OCI-LY1 (cell line): ENCODE measurements at regions not wholly inside any gene's neighbourhood (a gene's known extent, or its start where the extent isn't known, plus 50 kb on each side); places are given as distances from the start of the nearest gene placed in this dataset.

ENCODE experiments used
- H2AFZ ChIP-seq: fragments of 200-600 bp; sonication (generic), shearing (Covaris generic); 2 replicates; pipeline ENCODE4 v1.6.0; 2014; ENCODE audit warnings: antibody characterized with exemption, mild to moderate bottlenecking, low read length
- H3F3A ChIP-seq: fragments of 200-600 bp; sonication (generic), shearing (Covaris generic); 2 replicates; pipeline ENCODE4 v1.6.0; 2014; ENCODE audit warnings: mild to moderate bottlenecking, antibody characterized with exemption, low read length, moderate library complexity; ENCODE audit not compliant: insufficient read depth
- H3K27ac ChIP-seq: fragments of 200-600 bp; sonication (generic); 2 replicates; pipeline ENCODE4 v1.5.1; 2014; ENCODE audit warnings: low read length, mixed run types, mild to moderate bottlenecking, low read depth; ENCODE audit not compliant: poor library complexity, severe bottlenecking
- H3K27me3 ChIP-seq: fragments of 200-600 bp; sonication (generic); 2 replicates; pipeline ENCODE4 v1.6.0; 2014; ENCODE audit warnings: antibody characterized with exemption, mild to moderate bottlenecking, low read length, moderate library complexity; ENCODE audit not compliant: insufficient read depth
- H3K36me3 ChIP-seq: fragments of 200-600 bp; sonication (generic); 2 replicates; pipeline ENCODE4 v1.6.1; 2014; ENCODE audit warnings: mild to moderate bottlenecking, antibody characterized with exemption, low read length, moderate library complexity, mixed read lengths; ENCODE audit not compliant: insufficient read depth
- H3K4me1 ChIP-seq: fragments of 200-600 bp; sonication (generic); 2 replicates; pipeline ENCODE4 v1.5.1; 2014; ENCODE audit warnings: mild to moderate bottlenecking, low read length, moderate library complexity; ENCODE audit not compliant: insufficient read depth, severe bottlenecking
- H3K4me2 ChIP-seq: fragments of 200-600 bp; sonication (generic), shearing (Covaris generic); 2 replicates; pipeline ENCODE4 v1.6.1; 2014; ENCODE audit warnings: low read length
- H3K4me3 ChIP-seq: fragments of 200-600 bp; sonication (generic); 2 replicates; pipeline ENCODE4 v1.5.1; 2014; ENCODE audit warnings: low read length, low read depth, mild to moderate bottlenecking, mixed read lengths; ENCODE audit not compliant: poor library complexity, severe bottlenecking
- H3K79me2 ChIP-seq: fragments of 200-600 bp; shearing (Covaris generic); 2 replicates; pipeline ENCODE4 v1.6.1; 2016; ENCODE audit warnings: mixed run types, low read length, mixed read lengths; ENCODE audit not compliant: insufficient read depth
- H3K9ac ChIP-seq: fragments of 200-600 bp; sonication (generic), shearing (Covaris generic); 2 replicates; pipeline ENCODE4 v1.6.1; 2014; ENCODE audit warnings: mild to moderate bottlenecking, low read length, mixed read lengths
- H3K9me2 ChIP-seq: fragments of 200-600 bp; sonication (generic), shearing (Covaris generic); 2 replicates; pipeline ENCODE4 v1.6.1; 2014; ENCODE audit warnings: low read depth, mild to moderate bottlenecking, low read length, mixed read lengths
- H3K9me3 ChIP-seq: fragments of 200-600 bp; shearing (Covaris generic); 2 replicates; pipeline ENCODE4 v1.6.1; 2014; ENCODE audit warnings: low read length, mixed read lengths
- H4K20me1 ChIP-seq: fragments of 200-600 bp; sonication (generic), shearing (Covaris generic); 2 replicates; pipeline ENCODE4 v1.6.0; 2016; ENCODE audit warnings: mild to moderate bottlenecking, low read length; ENCODE audit not compliant: insufficient read depth
- CTCF ChIP-seq: fragments of 200-600 bp; sonication (generic), shearing (Covaris generic); IDR thresholded peaks from 2 replicates; pipeline ENCODE4 v1.5.1; 2017; ENCODE audit warnings: mild to moderate bottlenecking, antibody characterized with exemption, low read length, moderate library complexity, mixed read lengths
- EZH2 ChIP-seq: fragments of 200-600 bp; sonication (generic), shearing (Covaris generic); IDR thresholded peaks from 2 replicates; pipeline ENCODE4 v1.8.0; 2017; ENCODE audit warnings: borderline replicate concordance, mixed run types, mild to moderate bottlenecking, antibody characterized with exemption, low read length, moderate library complexity, mixed read lengths

GRCh38 chr16:66265048-66265415 lies 101.5 kb upstream of the CDH5 start:
- TF ChIP-seq CTCF (no peak), EZH2 (no peak)
- Histone ChIP-seq H4K20me1 (no peaks in the 10 kb centered on the region), H3K9me2 (no peaks in the 10 kb centered on the region), H3K4me2 (no peak overlapping the region), H3K9me3 (no peaks in the 10 kb centered on the region), H3K27ac (no peak overlapping the region), H3K27me3 (no peaks in the 10 kb centered on the region), H3K9ac (no peak overlapping the region), H2AFZ (no peak overlapping the region), H3K4me1 (no peaks in the 10 kb centered on the region), H3K4me3 (no peak overlapping the region), H3F3A (no peaks in the 10 kb centered on the region), H3K79me2 (no peaks in the 10 kb centered on the region), H3K36me3 (no peaks in the 10 kb centered on the region)

GRCh38 chr16:66264311-66265047 lies 102.0 kb upstream of the CDH5 start:
- H3F3A ChIP-seq: no peaks in the 10 kb centered on the region
- no peaks in the 10 kb centered on the region for H3K9me2 ChIP-seq
- no peak overlapping the region for H3K4me3 ChIP-seq
- no peak overlapping the region for H3K9ac ChIP-seq
- H3K79me2 ChIP-seq: no peaks in the 10 kb centered on the region
- H3K27ac ChIP-seq: no peak overlapping the region
- no peaks in the 10 kb centered on the region for H3K36me3 ChIP-seq
- H4K20me1 ChIP-seq: no peaks in the 10 kb centered on the region
- TF ChIP-seq CTCF: no peak
- TF ChIP-seq EZH2: no peak
- H3K4me2 ChIP-seq: no peak overlapping the region
- H3K9me3 ChIP-seq: no peaks in the 10 kb centered on the region
- no peaks in the 10 kb centered on the region for H3K27me3 ChIP-seq
- no peak overlapping the region for H2AFZ ChIP-seq
- no peaks in the 10 kb centered on the region for H3K4me1 ChIP-seq

- H3F3A ChIP-seq: no peaks in the 10 kb centered on the region
- no peaks in the 10 kb centered on the region for H3K27me3 ChIP-seq
- no peaks in the 10 kb centered on the region for H3K9me2 ChIP-seq
- no peaks in the 10 kb centered on the region for H4K20me1 ChIP-seq
- no peaks in the 10 kb centered on the region for H3K36me3 ChIP-seq
- H3K4me3 ChIP-seq: no peak overlapping the region
- no peak overlapping the region for H3K9ac ChIP-seq
- TF ChIP-seq CTCF (no peak), EZH2 (no peak)
- H3K79me2 ChIP-seq: no peaks in the 10 kb centered on the region
- no peaks in the 10 kb centered on the region for H3K4me1 ChIP-seq
- no peak overlapping the region for H2AFZ ChIP-seq
- no peaks in the 10 kb centered on the region for H3K9me3 ChIP-seq
- H3K4me2 ChIP-seq: no peak overlapping the region
- no peak overlapping the region for H3K27ac ChIP-seq
Observed at GRCh38 chr16:66263973-66264310, 102.5 kb upstream of the CDH5 start.
